ENCODE measurements at regions not wholly inside any gene's neighbourhood (a gene's known extent, or its start where the extent isn't known, plus 50 kb on each side); places are given as distances from the start of the nearest gene placed in this dataset.

- DNase-seq (ENCODE audit: low read depth, low spot score) (no peak), ATAC-seq (no peak)
- no peaks in the 10 kb centered on the region for H3K9me3 ChIP-seq (ENCODE audit: control insufficient read depth, insufficient read depth, low read depth, low read length)
- no peak overlapping the region for H3K27ac ChIP-seq (ENCODE audit: low read length)
- in situ Hi-C loops (cut with HindIII; ENCODE audit: low pct_unique_long_range_greater_than_20kb, low sequenced_read_pairs) (no loop called here), intact Hi-C loops (cut with micrococcal nuclease; ENCODE audit: unreplicated experiment) (no loop called here)
- no peaks in the 10 kb centered on the region for H3K36me3 ChIP-seq (ENCODE audit: control insufficient read depth, insufficient read depth, low read length)
- no peaks in the 10 kb centered on the region for H3K27me3 ChIP-seq (ENCODE audit: control insufficient read depth, insufficient read depth, low read length)
- TF ChIP-seq POLR2AphosphoS5 (IDR thresholded peaks at IDR 0.05; ENCODE audit: low read depth, low read length) (no peak), CTCF (IDR thresholded peaks at IDR 0.05) (no peak), REST (IDR thresholded peaks at IDR 0.05; ENCODE audit: insufficient read depth in 1 of 2, low read depth in 2 of 2, low read length in 1 of 2) (no peak), SIN3A (IDR thresholded peaks at IDR 0.05; ENCODE audit: borderline replicate concordance, insufficient read depth, low read depth, low read length) (no peak), TCF7L2 (IDR thresholded peaks at IDR 0.05; ENCODE audit: low read depth, low read length) (no peak)
- CTCF ChIA-PET: no interaction called here
- H3K4me1 ChIP-seq (ENCODE audit: control insufficient read depth, insufficient read depth, low read length): no peaks in the 10 kb centered on the region
- BruUV-seq (replicated peaks): no TSS peak
- no peak overlapping the region for H3K4me3 ChIP-seq (ENCODE audit: low read depth in 2 of 2, low read length in 2 of 2)
- POLR2A ChIA-PET: no interaction called here
These were observed 91.9 kb upstream of the CDH4 start for GRCh38 chr20:61159957-61160686.

GRCh38 chr20:61161726-61162390, 90.2 kb upstream of the CDH4 start:
- in situ Hi-C loops (cut with HindIII; ENCODE audit: low pct_unique_long_range_greater_than_20kb, low sequenced_read_pairs) (no loop called here), intact Hi-C loops (cut with micrococcal nuclease; ENCODE audit: unreplicated experiment) (no loop called here)
- BruUV-seq (replicated peaks): no TSS peak
- ATAC-seq: no peak
- Histone ChIP-seq H3K4me1 (ENCODE audit: control insufficient read depth, insufficient read depth, low read length) (no peaks in the 10 kb centered on the region), H3K9me3 (ENCODE audit: control insufficient read depth, insufficient read depth, low read depth, low read length) (no peaks in the 10 kb centered on the region), H3K27ac (ENCODE audit: low read length) (no peak overlapping the region), H3K4me3 (ENCODE audit: low read depth in 2 of 2, low read length in 2 of 2) (no peak overlapping the region), H3K27me3 (ENCODE audit: control insufficient read depth, insufficient read depth, low read length) (no peaks in the 10 kb centered on the region), H3K36me3 (ENCODE audit: control insufficient read depth, insufficient read depth, low read length) (no peaks in the 10 kb centered on the region)
- ChIA-PET POLR2A (no interaction called here), CTCF (no interaction called here)
- no peak for DNase-seq (ENCODE audit: low read depth, low spot score)
- TF ChIP-seq SIN3A (IDR thresholded peaks at IDR 0.05; ENCODE audit: borderline replicate concordance, insufficient read depth, low read depth, low read length) (no peak), CTCF (IDR thresholded peaks at IDR 0.05) (no peak; the same call in 1 of the 2 replicates), POLR2AphosphoS5 (IDR thresholded peaks at IDR 0.05; ENCODE audit: low read depth, low read length) (no peak), TCF7L2 (IDR thresholded peaks at IDR 0.05; ENCODE audit: low read depth, low read length) (no peak), REST (IDR thresholded peaks at IDR 0.05; ENCODE audit: insufficient read depth in 1 of 2, low read depth in 2 of 2, low read length in 1 of 2) (no peak)

All from Panc1 (cell line).